SK-N-SH (cell line): ENCODE measurements at regions not wholly inside any gene's neighbourhood (a gene's known extent, or its start where the extent isn't known, plus 50 kb on each side); places are given as distances from the start of the nearest gene placed in this dataset.

Source experiments
- FOXM1 ChIP-seq: IDR thresholded peaks from 2 replicates; pipeline ENCODE4 v1.4.0; 2012; ENCODE audit warnings: low read depth, mild to moderate bottlenecking
- GATA2 ChIP-seq: sonication (generic); formaldehyde crosslinking; IDR thresholded peaks from 2 replicates; pipeline ENCODE4 v1.5.0; 2020; ENCODE audit warnings: mild to moderate bottlenecking, missing genetic modification reagents
- JUND ChIP-seq: IDR thresholded peaks from 2 replicates; pipeline ENCODE4 v1.4.0; 2012
- MEF2A ChIP-seq: IDR thresholded peaks from 2 replicates; pipeline ENCODE4 v1.4.0; 2012; ENCODE audit warnings: low read depth, borderline replicate concordance
- RCOR1 ChIP-seq: fragments of 150-350 bp; IDR thresholded peaks from 2 replicates; pipeline ENCODE4 v1.6.1; 2017; ENCODE audit warnings: antibody characterized with exemption, low read length
- SIN3A ChIP-seq: IDR thresholded peaks from 2 replicates; pipeline ENCODE4 v1.6.1; 2012; ENCODE audit warnings: low read depth, mild to moderate bottlenecking, low read length, moderate library complexity, borderline replicate concordance
- TF ChIP-seq, protein P1 (sequence below): fragments of 200-600 bp; sonication (generic); IDR thresholded peaks from 2 replicates; pipeline ENCODE4 v1.6.1; 2017; ENCODE audit warnings: antibody characterized with exemption, mild to moderate bottlenecking, moderate library complexity

DNA sequence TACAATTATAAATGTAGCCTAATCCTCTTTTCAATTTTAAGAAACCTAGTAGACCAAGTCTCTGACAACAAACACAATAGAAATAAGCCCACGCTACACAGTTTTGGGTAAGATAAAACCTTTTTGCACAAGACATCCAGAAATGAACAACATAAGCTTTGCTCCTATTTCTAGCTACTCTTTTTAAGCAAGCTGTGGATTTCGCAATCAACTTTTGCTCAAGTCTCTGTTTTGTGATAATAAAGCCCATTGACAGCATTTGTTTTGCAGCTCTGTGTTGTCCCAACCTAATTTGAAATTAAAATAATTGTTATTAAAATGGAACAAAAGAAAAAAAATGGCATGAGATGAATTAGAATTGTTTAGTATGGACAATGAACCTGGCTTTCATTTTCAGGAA, 287.9 kb upstream of the PUDP start:
- TF ChIP-seq GATA2 (CRISPR knock-in tag): no peak
- TF ChIP-seq, protein P1, sequence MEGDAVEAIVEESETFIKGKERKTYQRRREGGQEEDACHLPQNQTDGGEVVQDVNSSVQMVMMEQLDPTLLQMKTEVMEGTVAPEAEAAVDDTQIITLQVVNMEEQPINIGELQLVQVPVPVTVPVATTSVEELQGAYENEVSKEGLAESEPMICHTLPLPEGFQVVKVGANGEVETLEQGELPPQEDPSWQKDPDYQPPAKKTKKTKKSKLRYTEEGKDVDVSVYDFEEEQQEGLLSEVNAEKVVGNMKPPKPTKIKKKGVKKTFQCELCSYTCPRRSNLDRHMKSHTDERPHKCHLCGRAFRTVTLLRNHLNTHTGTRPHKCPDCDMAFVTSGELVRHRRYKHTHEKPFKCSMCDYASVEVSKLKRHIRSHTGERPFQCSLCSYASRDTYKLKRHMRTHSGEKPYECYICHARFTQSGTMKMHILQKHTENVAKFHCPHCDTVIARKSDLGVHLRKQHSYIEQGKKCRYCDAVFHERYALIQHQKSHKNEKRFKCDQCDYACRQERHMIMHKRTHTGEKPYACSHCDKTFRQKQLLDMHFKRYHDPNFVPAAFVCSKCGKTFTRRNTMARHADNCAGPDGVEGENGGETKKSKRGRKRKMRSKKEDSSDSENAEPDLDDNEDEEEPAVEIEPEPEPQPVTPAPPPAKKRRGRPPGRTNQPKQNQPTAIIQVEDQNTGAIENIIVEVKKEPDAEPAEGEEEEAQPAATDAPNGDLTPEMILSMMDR: no peak
- TF ChIP-seq FOXM1: no peak
- TF ChIP-seq JUND: no peak
- no peak for TF ChIP-seq MEF2A
- TF ChIP-seq RCOR1: no peak
- no peak for TF ChIP-seq SIN3A
